ENCODE measurements at regions not wholly inside any gene's neighbourhood (a gene's known extent, or its start where the extent isn't known, plus 50 kb on each side); places are given as distances from the start of the nearest gene placed in this dataset.

DNA sequence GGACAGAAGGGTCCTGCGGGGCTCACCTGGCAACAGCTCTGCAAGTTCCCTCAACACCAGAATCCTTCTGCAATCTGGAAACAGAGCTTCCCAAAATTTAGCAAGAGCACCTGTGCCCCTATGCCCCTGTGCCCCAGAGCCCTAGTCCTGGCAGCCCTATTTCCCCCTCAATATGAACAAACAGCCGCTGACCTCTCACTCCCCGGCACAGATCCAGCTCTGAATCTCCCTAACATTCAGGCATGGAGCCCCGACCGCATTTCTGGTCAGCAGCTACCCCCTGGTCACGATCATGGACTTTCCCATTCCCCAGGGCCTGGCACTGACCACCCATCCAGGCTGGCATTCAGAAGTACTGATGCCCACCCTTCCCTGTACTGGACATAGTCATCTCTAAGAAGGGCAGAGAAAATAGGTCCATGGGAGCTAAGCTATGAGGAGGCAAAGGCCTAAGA, 110.8 kb upstream of the SMURF2 start:
- no peaks in the 10 kb centered on the region for H3K36me3 ChIP-seq (ENCODE audit: control insufficient read depth in 1 of 2, insufficient read depth in 2 of 2, low read length in 2 of 2)
- peaks cover 0 to 3% of the 10 kb centered on the region in 2 donors for H3K27me3 ChIP-seq (ENCODE audit: control insufficient read depth in 1 of 2, insufficient read depth in 2 of 2, low read length in 2 of 2)
- H3K4me1 ChIP-seq (ENCODE audit: control insufficient read depth in 1 of 2, insufficient read depth in 2 of 2, low read length in 2 of 2) = peaks cover 6 to 17% of the 10 kb centered on the region in 2 donors
- no peak overlapping the region for H3K27ac ChIP-seq (ENCODE audit: low read depth, low read length)
- no peak overlapping the region for H3K9ac ChIP-seq (ENCODE audit: low read depth in 1 of 2, low read length in 2 of 2)
- H3K9me3 ChIP-seq (ENCODE audit: control insufficient read depth in 1 of 2, low read length in 2 of 2) = no peaks in the 10 kb centered on the region
- no peak overlapping the region for H3K4me3 ChIP-seq (ENCODE audit: low read depth in 1 of 2, low read length in 2 of 2)

- Histone ChIP-seq H3K27me3 (ENCODE audit: control insufficient read depth in 1 of 2, insufficient read depth in 2 of 2, low read length in 2 of 2) (no peaks in the 10 kb centered on the region), H3K4me1 (ENCODE audit: control insufficient read depth in 1 of 2, insufficient read depth in 2 of 2, low read length in 2 of 2) (peaks cover 1 to 13% of the 10 kb centered on the region in 2 donors), H3K27ac (ENCODE audit: low read depth, low read length) (no peak overlapping the region), H3K9ac (ENCODE audit: low read depth in 1 of 2, low read length in 2 of 2) (no peak overlapping the region), H3K36me3 (ENCODE audit: control insufficient read depth in 1 of 2, insufficient read depth in 2 of 2, low read length in 2 of 2) (no peaks in the 10 kb centered on the region), H3K9me3 (ENCODE audit: control insufficient read depth in 1 of 2, low read length in 2 of 2) (no peaks in the 10 kb centered on the region), H3K4me3 (ENCODE audit: low read depth in 1 of 2, low read length in 2 of 2) (no peak overlapping the region)
These were observed 110.1 kb upstream of the SMURF2 start for GRCh38 chr17:64771980-64772844.

DNA sequence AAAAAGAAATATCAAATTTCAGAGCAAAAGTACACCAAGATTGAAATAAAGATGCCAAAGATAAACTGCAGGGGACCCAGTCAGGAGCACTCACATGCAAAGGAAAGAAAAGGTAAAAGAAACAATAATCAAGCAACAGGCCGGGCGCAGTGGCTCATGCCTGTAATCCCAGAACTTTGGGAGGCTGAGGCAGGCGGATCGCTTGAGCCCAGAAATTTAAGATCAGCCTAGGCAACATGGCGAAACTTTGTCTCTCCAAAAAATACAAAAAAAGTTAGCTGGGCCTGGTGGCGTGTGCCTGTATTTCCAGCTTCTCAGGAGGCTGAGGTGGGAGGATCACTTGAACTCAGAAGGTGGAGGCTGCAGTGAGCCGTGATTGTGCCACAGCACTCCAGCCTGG, 107.6 kb upstream of the SMURF2 start:
- Histone ChIP-seq H3K27me3 (ENCODE audit: control insufficient read depth in 1 of 2, insufficient read depth in 2 of 2, low read length in 2 of 2) (no peaks in the 10 kb centered on the region), H3K27ac (ENCODE audit: low read depth, low read length) (no peak overlapping the region), H3K36me3 (ENCODE audit: control insufficient read depth in 1 of 2, insufficient read depth in 2 of 2, low read length in 2 of 2) (peaks cover 0 to 2% of the 10 kb centered on the region in 2 donors), H3K9ac (ENCODE audit: low read depth in 1 of 2, low read length in 2 of 2) (no peak overlapping the region), H3K9me3 (ENCODE audit: control insufficient read depth in 1 of 2, low read length in 2 of 2) (no peaks in the 10 kb centered on the region), H3K4me1 (ENCODE audit: control insufficient read depth in 1 of 2, insufficient read depth in 2 of 2, low read length in 2 of 2) (no peaks in the 10 kb centered on the region), H3K4me3 (ENCODE audit: low read depth in 1 of 2, low read length in 2 of 2) (no peak overlapping the region)

- no peak overlapping the region for H3K4me3 ChIP-seq (ENCODE audit: low read depth in 1 of 2, low read length in 2 of 2)
- no peaks in the 10 kb centered on the region for H3K4me1 ChIP-seq (ENCODE audit: control insufficient read depth in 1 of 2, insufficient read depth in 2 of 2, low read length in 2 of 2)
- no peaks in the 10 kb centered on the region for H3K27me3 ChIP-seq (ENCODE audit: control insufficient read depth in 1 of 2, insufficient read depth in 2 of 2, low read length in 2 of 2)
- no peak overlapping the region for H3K27ac ChIP-seq (ENCODE audit: low read depth, low read length)
- H3K9me3 ChIP-seq (ENCODE audit: control insufficient read depth in 1 of 2, low read length in 2 of 2) = no peaks in the 10 kb centered on the region
- no peak overlapping the region for H3K9ac ChIP-seq (ENCODE audit: low read depth in 1 of 2, low read length in 2 of 2)
- peaks cover 0 to 6% of the 10 kb centered on the region in 2 donors for H3K36me3 ChIP-seq (ENCODE audit: control insufficient read depth in 1 of 2, insufficient read depth in 2 of 2, low read length in 2 of 2)
These were observed 105.3 kb upstream of the SMURF2 start for GRCh38 chr17:64767269-64767997.

- Histone ChIP-seq H3K4me1 (ENCODE audit: control insufficient read depth in 1 of 2, insufficient read depth in 2 of 2, low read length in 2 of 2) (no peaks in the 10 kb centered on the region), H3K36me3 (ENCODE audit: control insufficient read depth in 1 of 2, insufficient read depth in 2 of 2, low read length in 2 of 2) (peaks cover 0 to 16% of the 10 kb centered on the region in 2 donors), H3K9me3 (ENCODE audit: control insufficient read depth in 1 of 2, low read length in 2 of 2) (no peaks in the 10 kb centered on the region), H3K4me3 (ENCODE audit: low read depth in 1 of 2, low read length in 2 of 2) (no peak overlapping the region), H3K9ac (ENCODE audit: low read depth in 1 of 2, low read length in 2 of 2) (no peak overlapping the region), H3K27ac (ENCODE audit: low read depth, low read length) (no peak overlapping the region), H3K27me3 (ENCODE audit: control insufficient read depth in 1 of 2, insufficient read depth in 2 of 2, low read length in 2 of 2) (no peaks in the 10 kb centered on the region)
These were observed 103.2 kb upstream of the SMURF2 start for GRCh38 chr17:64765191-64765889.

- Histone ChIP-seq H3K27me3 (ENCODE audit: control insufficient read depth in 1 of 2, insufficient read depth in 2 of 2, low read length in 2 of 2) (no peaks in the 10 kb centered on the region), H3K27ac (ENCODE audit: low read depth, low read length) (no peak overlapping the region), H3K9ac (ENCODE audit: low read depth in 1 of 2, low read length in 2 of 2) (no peak overlapping the region), H3K36me3 (ENCODE audit: control insufficient read depth in 1 of 2, insufficient read depth in 2 of 2, low read length in 2 of 2) (peaks cover 0 to 27% of the 10 kb centered on the region in 2 donors), H3K4me3 (ENCODE audit: low read depth in 1 of 2, low read length in 2 of 2) (no peak overlapping the region), H3K4me1 (ENCODE audit: control insufficient read depth in 1 of 2, insufficient read depth in 2 of 2, low read length in 2 of 2) (no peaks in the 10 kb centered on the region), H3K9me3 (ENCODE audit: control insufficient read depth in 1 of 2, low read length in 2 of 2) (no peaks in the 10 kb centered on the region)
These were observed 89.0 kb upstream of the SMURF2 start for GRCh38 chr17:64750891-64751677.

GRCh38 chr17:64750478-64750877, 88.4 kb upstream of the SMURF2 start:
- H3K4me1 ChIP-seq (ENCODE audit: control insufficient read depth in 1 of 2, insufficient read depth in 2 of 2, low read length in 2 of 2) = no peaks in the 10 kb centered on the region
- H3K27me3 ChIP-seq (ENCODE audit: control insufficient read depth in 1 of 2, insufficient read depth in 2 of 2, low read length in 2 of 2) = no peaks in the 10 kb centered on the region
- no peak overlapping the region for H3K4me3 ChIP-seq (ENCODE audit: low read depth in 1 of 2, low read length in 2 of 2)
- peaks cover 0 to 21% of the 10 kb centered on the region in 2 donors for H3K36me3 ChIP-seq (ENCODE audit: control insufficient read depth in 1 of 2, insufficient read depth in 2 of 2, low read length in 2 of 2)
- no peaks in the 10 kb centered on the region for H3K9me3 ChIP-seq (ENCODE audit: control insufficient read depth in 1 of 2, low read length in 2 of 2)
- no peak overlapping the region for H3K27ac ChIP-seq (ENCODE audit: low read depth, low read length)
- H3K9ac ChIP-seq (ENCODE audit: low read depth in 1 of 2, low read length in 2 of 2) = no peak overlapping the region

GRCh38 chr17:64749306-64749705, 87.2 kb upstream of the SMURF2 start:
- H3K36me3 ChIP-seq (ENCODE audit: control insufficient read depth in 1 of 2, insufficient read depth in 2 of 2, low read length in 2 of 2) = peaks cover 0 to 19% of the 10 kb centered on the region in 2 donors
- no peaks in the 10 kb centered on the region for H3K4me1 ChIP-seq (ENCODE audit: control insufficient read depth in 1 of 2, insufficient read depth in 2 of 2, low read length in 2 of 2)
- no peaks in the 10 kb centered on the region for H3K9me3 ChIP-seq (ENCODE audit: control insufficient read depth in 1 of 2, low read length in 2 of 2)
- H3K9ac ChIP-seq (ENCODE audit: low read depth in 1 of 2, low read length in 2 of 2) = no peak overlapping the region
- H3K4me3 ChIP-seq (ENCODE audit: low read depth in 1 of 2, low read length in 2 of 2) = no peak overlapping the region
- no peak overlapping the region for H3K27ac ChIP-seq (ENCODE audit: low read depth, low read length)
- H3K27me3 ChIP-seq (ENCODE audit: control insufficient read depth in 1 of 2, insufficient read depth in 2 of 2, low read length in 2 of 2) = no peaks in the 10 kb centered on the region

DNA sequence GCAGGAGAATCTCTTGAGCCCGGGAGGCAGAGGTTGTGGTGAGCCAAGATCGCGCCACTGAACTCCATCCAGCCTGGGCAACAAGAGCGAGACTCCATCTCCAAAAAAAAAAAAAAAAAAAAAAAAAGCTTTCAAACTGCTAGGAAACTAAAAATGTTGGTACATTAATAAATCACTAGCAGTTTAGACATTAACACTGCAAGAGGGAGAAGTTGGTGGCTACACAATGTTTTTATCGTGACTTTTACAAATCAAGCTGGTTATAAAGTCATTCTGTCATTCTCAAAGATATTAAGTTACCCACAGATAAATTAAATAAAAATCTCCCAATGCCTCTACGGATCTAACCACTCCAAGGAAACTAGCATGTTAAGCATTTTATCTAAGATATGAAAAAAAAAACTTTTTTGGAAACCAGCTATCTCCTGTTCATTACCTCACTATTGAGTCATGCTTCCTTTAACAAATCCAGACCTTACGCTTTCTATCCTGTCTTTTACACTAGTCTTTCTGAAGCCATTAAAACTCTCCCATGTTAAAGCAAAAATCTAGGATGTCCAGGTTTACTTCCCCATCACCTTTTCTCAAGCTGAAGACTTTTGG, 85.9 kb upstream of the SMURF2 start:
- Histone ChIP-seq H3K9ac (ENCODE audit: low read depth in 1 of 2, low read length in 2 of 2) (no peak overlapping the region), H3K4me3 (ENCODE audit: low read depth in 1 of 2, low read length in 2 of 2) (no peak overlapping the region), H3K27me3 (ENCODE audit: control insufficient read depth in 1 of 2, insufficient read depth in 2 of 2, low read length in 2 of 2) (no peaks in the 10 kb centered on the region), H3K9me3 (ENCODE audit: control insufficient read depth in 1 of 2, low read length in 2 of 2) (no peaks in the 10 kb centered on the region), H3K4me1 (ENCODE audit: control insufficient read depth in 1 of 2, insufficient read depth in 2 of 2, low read length in 2 of 2) (no peaks in the 10 kb centered on the region), H3K27ac (ENCODE audit: low read depth, low read length) (no peak overlapping the region), H3K36me3 (ENCODE audit: control insufficient read depth in 1 of 2, insufficient read depth in 2 of 2, low read length in 2 of 2) (peaks cover 0 to 19% of the 10 kb centered on the region in 2 donors)

Measured in duodenal mucosa (tissue), 2 donors.